ENCODE measurements at regions not wholly inside any gene's neighbourhood (a gene's known extent, or its start where the extent isn't known, plus 50 kb on each side); places are given as distances from the start of the nearest gene placed in this dataset.

DNA sequence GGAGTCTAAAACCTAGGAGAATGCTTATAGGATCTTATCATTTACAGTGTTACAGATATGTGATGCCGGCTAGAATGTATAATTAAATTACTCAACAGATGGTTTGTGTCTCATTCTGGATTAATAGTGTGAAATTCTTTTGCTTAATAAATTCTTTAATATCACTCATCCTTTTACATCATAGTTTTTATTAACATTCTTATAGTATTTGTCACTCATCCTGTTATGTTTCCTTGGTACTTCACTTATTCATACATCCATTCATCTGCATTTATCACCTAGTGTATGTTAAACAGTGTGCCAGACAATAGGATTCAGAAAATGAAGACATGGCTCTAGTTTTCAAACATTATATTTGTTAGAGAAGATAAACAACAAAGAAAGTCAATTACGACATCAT is 468.7 kb downstream of the FRK start:
- no peak for TF ChIP-seq HNRNPL (IDR thresholded peaks at IDR 0.05; ENCODE audit: low read depth, low read length)
- no peak for TF ChIP-seq SETDB1 (CRISPR knock-in tag; IDR thresholded peaks at IDR 0.05; ENCODE audit: borderline replicate concordance)
- TF ChIP-seq, protein P1, sequence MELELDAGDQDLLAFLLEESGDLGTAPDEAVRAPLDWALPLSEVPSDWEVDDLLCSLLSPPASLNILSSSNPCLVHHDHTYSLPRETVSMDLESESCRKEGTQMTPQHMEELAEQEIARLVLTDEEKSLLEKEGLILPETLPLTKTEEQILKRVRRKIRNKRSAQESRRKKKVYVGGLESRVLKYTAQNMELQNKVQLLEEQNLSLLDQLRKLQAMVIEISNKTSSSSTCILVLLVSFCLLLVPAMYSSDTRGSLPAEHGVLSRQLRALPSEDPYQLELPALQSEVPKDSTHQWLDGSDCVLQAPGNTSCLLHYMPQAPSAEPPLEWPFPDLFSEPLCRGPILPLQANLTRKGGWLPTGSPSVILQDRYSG (CRISPR knock-in tag; IDR thresholded peaks at IDR 0.05): no peak
- no peak for TF ChIP-seq GZF1 (CRISPR knock-in tag; IDR thresholded peaks at IDR 0.05)
- TF ChIP-seq, protein P2, sequence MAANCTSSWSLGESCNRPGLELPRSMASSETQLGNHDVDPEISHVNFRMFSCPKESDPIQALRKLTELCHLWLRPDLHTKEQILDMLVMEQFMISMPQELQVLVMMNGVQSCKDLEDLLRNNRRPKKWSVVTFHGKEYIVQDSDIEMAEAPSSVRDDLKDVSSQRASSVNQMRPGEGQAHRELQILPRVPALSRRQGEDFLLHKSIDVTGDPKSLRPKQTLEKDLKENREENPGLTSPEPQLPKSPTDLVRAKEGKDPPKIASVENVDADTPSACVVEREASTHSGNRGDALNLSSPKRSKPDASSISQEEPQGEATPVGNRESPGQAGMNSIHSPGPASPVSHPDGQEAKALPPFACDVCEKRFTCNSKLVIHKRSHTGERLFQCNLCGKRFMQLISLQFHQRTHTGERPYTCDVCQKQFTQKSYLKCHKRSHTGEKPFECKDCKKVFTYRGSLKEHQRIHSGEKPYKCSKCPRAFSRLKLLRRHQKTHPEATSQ (CRISPR knock-in tag; IDR thresholded peaks at IDR 0.05; ENCODE audit: borderline replicate concordance): no peak
- no peak for TF ChIP-seq ZBTB38 (CRISPR knock-in tag; IDR thresholded peaks at IDR 0.05)
- no peak for TF ChIP-seq CHD2 (IDR thresholded peaks at IDR 0.05; ENCODE audit: low read depth, low read length)
- TF ChIP-seq ZNF644 (CRISPR knock-in tag; IDR thresholded peaks at IDR 0.05; ENCODE audit: low read depth): no peak
- no peak for TF ChIP-seq MTA3 (CRISPR knock-in tag; IDR thresholded peaks at IDR 0.05)
- no peak for TF ChIP-seq ATF6 (CRISPR knock-in tag; conservative IDR thresholded peaks at IDR 0.05)
- TF ChIP-seq FOXO1 (CRISPR knock-in tag; IDR thresholded peaks at IDR 0.05): no peak
- TF ChIP-seq, protein P3, sequence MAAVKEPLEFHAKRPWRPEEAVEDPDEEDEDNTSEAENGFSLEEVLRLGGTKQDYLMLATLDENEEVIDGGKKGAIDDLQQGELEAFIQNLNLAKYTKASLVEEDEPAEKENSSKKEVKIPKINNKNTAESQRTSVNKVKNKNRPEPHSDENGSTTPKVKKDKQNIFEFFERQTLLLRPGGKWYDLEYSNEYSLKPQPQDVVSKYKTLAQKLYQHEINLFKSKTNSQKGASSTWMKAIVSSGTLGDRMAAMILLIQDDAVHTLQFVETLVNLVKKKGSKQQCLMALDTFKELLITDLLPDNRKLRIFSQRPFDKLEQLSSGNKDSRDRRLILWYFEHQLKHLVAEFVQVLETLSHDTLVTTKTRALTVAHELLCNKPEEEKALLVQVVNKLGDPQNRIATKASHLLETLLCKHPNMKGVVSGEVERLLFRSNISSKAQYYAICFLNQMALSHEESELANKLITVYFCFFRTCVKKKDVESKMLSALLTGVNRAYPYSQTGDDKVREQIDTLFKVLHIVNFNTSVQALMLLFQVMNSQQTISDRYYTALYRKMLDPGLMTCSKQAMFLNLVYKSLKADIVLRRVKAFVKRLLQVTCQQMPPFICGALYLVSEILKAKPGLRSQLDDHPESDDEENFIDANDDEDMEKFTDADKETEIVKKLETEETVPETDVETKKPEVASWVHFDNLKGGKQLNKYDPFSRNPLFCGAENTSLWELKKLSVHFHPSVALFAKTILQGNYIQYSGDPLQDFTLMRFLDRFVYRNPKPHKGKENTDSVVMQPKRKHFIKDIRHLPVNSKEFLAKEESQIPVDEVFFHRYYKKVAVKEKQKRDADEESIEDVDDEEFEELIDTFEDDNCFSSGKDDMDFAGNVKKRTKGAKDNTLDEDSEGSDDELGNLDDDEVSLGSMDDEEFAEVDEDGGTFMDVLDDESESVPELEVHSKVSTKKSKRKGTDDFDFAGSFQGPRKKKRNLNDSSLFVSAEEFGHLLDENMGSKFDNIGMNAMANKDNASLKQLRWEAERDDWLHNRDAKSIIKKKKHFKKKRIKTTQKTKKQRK (IDR thresholded peaks at IDR 0.05; ENCODE audit: low read length): no peak
- no peak for TF ChIP-seq ZSCAN9 (CRISPR knock-in tag; IDR thresholded peaks at IDR 0.05; ENCODE audit: borderline replicate concordance)
- no peak for TF ChIP-seq TBX2 (CRISPR knock-in tag; IDR thresholded peaks at IDR 0.05; ENCODE audit: borderline replicate concordance)
- TF ChIP-seq, protein P4, sequence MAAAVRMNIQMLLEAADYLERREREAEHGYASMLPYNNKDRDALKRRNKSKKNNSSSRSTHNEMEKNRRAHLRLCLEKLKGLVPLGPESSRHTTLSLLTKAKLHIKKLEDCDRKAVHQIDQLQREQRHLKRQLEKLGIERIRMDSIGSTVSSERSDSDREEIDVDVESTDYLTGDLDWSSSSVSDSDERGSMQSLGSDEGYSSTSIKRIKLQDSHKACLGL (CRISPR knock-in tag; IDR thresholded peaks at IDR 0.05): no peak
- TF ChIP-seq KMT2B (CRISPR knock-in tag; IDR thresholded peaks at IDR 0.05): no peak
- TF ChIP-seq DR1 (CRISPR knock-in tag; IDR thresholded peaks at IDR 0.05): no peak
- no peaks in the 10 kb centered on the region for H4K20me1 ChIP-seq (ENCODE audit: insufficient read depth, low read length)
- no peak for ATAC-seq
- no peak for DNase-seq (ENCODE audit: low spot score)
- FAIRE-seq: no peak
- no peak overlapping the region for H3K9ac ChIP-seq (ENCODE audit: insufficient read depth, low read depth, low read length)
- intact Hi-C loops (cut with micrococcal nuclease; ENCODE audit: unreplicated experiment): no loop called here
- no peak overlapping the region for H3K4me2 ChIP-seq (ENCODE audit: low read depth, low read length)
- ChIA-PET CTCF (ENCODE audit: low intra/inter-chr PET ratio, low total read pairs) (no interaction called here), POLR2A (no interaction called here)
- in situ Hi-C loops (cut with HindIII; ENCODE audit: extremely low pct_ligation_motif_present, low pct_unique_long_range_greater_than_20kb): no loop called here
- H3K4me1 ChIP-seq (ENCODE audit: insufficient read depth, low read length): no peaks in the 10 kb centered on the region
- H2AFZ ChIP-seq (ENCODE audit: low read length): no peak overlapping the region
- no TSS peak for BruUV-seq (replicated peaks)
- H3K27me3 ChIP-seq (ENCODE audit: control insufficient read depth in 1 of 2, insufficient read depth in 2 of 2, low read length in 2 of 2): no peaks in the 10 kb centered on the region
- H3K4me3 ChIP-seq (replicated peaks in 1 of 3; ENCODE audit: insufficient read depth in 1 of 3, low read depth in 2 of 3, low read length in 3 of 3): no peak overlapping the region
- no peaks in the 10 kb centered on the region for H3K79me2 ChIP-seq (ENCODE audit: insufficient read depth, low read length)
- H3K36me3 ChIP-seq (replicated peaks in 1 of 2; ENCODE audit: control insufficient read depth in 1 of 2, insufficient read depth in 2 of 2, low read length in 2 of 2): no peaks in the 10 kb centered on the region
- H3K9me3 ChIP-seq (ENCODE audit: low read length): no peaks in the 10 kb centered on the region
- WGBS (ENCODE audit: low lambda C conversion rate): 46% methylated on average over 2 of the region's 2 CpGs
- no peak overlapping the region for H3K27ac ChIP-seq (ENCODE audit: extremely low read length, insufficient read depth, low read length)

Data from HepG2 (cell line).